HuH-7 (cell line): ENCODE measurements at regions not wholly inside any gene's neighbourhood (a gene's known extent, or its start where the extent isn't known, plus 50 kb on each side); places are given as distances from the start of the nearest gene placed in this dataset.

ENCODE experiments used
- DNase-seq: peaks from one replicate; pipeline ENCODE4 v3.0.0; 2011; ENCODE audit warnings: low spot score

DNA sequence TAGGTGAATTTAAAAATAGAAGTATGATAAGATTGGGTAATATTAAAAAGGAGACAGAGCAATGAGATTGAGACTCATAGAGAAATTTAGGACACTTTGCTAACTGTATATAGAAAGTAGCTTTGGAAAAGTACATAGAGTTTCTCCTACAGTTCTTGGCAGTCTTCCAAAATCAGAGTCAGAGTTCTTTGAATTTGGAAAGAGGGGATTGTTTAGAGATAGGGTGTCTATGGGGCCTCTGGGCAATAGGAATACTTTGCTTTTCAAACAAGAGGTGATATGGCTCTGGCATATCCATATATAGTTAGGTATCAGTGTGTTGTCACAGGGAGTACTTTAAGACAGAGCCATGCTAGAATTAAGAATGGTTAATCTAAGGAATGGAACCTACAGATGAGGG is 477.1 kb upstream of the KCNMB2 start:
- peak; percentile 8 for DNase-seq

DNA sequence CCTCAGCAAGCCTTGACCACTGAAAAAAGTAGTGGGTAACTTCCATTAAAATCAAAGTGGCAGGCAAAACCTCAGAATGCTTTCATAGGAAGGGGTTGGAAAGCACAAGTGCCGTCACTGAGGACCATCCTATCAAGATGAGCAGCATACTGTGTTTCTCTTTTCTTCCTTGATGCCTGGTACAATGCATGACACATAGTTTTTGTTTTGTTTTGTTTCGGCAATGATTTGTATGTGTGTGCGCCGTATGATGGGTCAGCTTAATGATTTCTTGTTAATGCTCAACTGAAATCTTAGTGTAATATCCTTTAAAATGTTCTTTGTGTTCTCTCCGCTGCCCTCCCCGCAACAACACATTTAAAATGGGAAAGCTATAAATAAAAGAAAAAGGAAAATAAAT is 476.4 kb upstream of the KCNMB2 start:
- DNase-seq, result no peak

DNA sequence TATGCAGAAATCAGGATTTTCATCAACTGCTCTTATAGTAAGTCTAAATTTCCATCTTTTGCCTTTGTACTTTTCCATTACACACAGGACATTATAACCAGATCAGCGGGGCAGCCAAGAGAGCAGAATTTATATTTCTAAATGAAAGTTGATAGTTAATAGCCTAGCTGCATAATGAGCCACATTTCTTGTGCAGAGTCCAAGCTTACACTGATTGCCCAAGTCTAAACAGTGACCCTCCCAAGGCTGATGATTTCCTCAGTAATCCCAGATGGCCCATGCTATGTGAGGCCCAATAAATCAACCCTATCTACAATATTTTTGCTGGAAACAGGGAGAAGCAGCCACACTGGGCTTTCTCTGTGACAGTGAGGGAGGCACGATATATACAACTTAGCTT is 475.8 kb upstream of the KCNMB2 start:
- no peak for DNase-seq

DNA sequence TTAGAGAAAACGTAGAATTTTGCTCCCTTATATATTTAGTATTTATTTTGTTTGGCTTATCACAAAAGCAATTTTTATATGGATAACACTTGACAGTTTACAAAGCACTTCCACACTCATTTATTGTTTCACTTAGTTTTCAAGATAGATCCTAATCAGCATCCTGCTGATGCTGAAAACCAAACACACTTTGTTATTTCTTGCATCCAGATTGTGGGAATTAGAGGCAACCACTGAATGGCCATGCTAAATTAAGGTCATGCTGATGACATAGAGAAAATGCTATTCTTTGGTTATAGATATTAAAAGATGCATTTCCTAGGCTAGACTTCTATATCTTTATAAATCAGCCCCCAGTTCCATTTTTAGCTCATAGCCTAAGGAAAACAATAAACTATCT is 474.1 kb upstream of the KCNMB2 start:
- no peak for DNase-seq

DNA sequence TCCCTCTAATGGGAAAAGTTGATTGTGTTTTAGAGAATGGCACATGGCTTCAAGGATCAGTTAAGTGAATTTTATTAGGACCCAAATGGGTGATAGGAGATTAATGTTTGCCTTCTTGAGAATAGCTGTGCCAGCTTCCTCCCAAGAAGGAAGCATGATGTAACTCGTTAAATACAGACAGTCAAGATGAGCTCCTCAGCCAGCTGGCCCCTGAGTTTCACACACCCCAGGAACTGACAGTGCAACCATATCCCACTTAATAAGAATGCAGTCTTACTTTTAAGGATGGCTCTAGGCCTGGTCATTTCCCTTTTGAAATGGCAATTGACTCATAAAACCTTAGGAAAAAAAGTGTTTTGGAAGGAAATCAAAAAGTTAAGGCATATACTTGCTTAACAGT is 472.8 kb upstream of the KCNMB2 start:
- DNase-seq, result no peak

DNA sequence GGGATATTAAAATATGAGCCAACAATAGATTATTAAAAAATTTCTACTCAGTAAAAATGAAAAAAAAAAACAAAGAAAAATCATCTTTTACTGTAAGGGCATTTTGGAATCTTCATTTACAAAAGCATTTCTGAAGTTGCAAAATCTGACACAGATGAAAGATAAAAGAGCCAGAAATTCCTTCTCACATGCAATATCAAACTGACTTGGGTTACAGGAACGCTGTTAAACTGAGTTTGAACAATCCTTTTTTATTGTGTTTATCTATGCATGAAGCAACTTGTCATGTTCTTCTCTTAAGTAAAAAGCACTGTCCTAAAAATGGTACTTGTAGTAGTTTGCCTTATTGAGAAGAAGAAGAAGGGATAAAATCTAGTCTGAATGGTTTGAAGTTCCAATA is 468.5 kb upstream of the KCNMB2 start:
- no peak for DNase-seq

DNA sequence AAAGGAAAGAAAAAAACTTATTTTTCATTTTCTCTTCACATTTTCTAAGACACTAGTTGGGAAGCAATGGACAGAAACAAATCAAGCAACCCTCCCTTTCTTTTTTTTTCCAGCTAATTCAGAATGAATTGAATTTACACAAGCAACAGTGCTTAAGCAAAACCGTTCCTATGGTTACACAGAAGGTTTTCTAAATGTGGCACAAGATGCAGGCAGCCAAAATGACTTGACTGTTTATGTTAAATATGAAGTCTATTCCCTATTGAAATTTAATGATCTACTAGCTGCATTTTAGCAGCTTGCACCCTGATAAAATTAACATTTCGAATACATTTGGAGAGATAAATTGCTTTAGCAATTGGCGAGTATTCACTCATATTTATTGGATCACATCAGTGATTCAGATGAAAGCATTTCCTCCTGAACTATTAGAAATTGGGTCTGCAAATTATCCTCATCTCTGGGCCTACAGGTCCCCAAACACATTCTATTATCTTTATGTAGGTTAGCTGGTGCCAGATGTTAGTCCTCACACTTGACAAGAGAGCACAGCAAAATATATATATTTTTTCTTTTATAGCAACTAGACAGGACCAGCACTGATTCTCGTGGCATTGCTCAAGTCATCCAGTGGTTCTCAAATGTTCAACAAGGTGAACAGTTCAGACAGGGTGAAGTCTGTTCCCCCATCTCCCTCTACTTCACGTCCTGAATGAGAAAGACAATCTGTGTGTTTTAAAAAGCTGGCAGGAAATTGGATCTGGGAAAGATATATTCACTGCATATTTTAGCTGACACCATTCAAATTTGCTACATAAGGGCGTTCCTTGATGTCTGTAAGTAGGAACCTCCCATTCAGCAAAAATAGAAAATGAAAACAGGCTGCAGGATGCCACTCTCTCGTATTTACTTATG is 463.6 kb upstream of the KCNMB2 start:
- DNase-seq, result no peak

DNA sequence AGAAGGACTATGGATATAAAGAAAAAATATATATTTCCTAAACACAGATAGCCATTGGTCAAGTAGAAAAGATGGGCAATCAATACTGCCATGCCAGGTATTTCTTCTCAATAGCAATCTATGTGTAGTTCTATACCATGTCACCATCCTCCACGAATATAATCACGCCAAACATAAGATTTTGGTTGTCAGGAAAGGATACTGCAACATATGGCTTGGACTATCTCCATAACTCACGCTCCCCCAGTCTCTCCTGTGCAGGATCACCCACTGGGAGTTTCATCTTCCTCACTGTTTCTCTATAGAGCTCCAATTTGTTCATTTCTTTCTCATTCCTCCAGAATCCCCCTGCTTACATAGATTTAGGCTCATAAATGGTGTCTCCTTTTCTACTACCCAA is 462.9 kb upstream of the KCNMB2 start:
- no peak for DNase-seq

DNA sequence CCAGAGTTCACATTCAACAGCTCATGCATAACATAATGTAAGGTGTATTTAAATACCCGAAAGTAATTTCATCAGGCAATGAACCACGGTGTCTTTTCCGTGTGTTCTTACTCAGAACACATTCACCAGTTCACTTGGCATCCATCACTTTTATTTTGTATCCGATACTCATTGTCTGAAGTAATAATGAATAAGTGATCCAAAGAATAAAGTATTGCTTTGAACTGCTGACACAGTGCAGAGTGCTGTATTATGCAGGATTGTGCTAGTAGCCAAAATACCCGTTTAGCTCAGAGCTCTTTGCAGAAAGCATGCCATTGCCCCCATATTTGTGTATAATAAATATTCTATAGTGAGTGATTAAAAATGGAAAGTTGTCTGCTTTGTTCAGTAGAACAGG is 460.9 kb upstream of the KCNMB2 start:
- no peak for DNase-seq

DNA sequence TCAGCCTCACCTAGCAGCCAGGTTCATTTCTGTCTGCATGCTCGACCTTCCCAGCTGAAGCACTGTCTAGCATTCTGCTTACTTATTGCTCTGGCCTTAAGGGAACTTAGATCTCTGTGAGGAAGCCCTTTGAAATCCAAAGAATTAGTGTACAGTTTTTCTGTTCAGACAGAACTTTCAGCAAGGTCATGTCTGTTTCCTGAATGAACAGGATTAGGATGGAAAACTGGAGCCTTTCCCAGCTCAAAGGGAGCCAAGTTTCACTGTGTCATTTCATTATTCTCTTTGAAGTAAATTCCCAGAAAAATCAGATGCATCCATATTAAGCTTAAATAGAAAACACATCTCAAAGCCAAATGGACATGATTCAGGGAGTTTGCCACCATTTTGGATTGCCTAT is 457.3 kb upstream of the KCNMB2 start:
- no peak for DNase-seq

DNA sequence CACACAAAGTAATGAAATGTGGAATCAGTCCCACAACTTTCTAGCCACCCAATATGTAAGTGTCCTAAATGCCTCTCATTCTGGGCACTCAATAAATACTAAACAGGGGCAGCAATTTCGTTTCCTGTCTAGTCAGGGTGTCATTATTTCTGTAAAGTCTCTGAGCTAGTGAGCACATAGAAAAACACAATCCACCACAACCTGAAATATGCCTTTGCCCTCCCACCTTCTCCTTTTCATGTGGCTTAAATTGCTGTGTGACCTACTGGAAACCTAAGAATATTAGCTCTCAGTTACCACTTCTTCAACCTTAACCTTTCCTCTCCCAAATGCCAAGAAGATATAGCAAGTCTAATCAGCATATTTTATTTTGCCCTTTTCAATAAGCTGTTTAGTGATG is 456.3 kb upstream of the KCNMB2 start:
- DNase-seq, result no peak

DNA sequence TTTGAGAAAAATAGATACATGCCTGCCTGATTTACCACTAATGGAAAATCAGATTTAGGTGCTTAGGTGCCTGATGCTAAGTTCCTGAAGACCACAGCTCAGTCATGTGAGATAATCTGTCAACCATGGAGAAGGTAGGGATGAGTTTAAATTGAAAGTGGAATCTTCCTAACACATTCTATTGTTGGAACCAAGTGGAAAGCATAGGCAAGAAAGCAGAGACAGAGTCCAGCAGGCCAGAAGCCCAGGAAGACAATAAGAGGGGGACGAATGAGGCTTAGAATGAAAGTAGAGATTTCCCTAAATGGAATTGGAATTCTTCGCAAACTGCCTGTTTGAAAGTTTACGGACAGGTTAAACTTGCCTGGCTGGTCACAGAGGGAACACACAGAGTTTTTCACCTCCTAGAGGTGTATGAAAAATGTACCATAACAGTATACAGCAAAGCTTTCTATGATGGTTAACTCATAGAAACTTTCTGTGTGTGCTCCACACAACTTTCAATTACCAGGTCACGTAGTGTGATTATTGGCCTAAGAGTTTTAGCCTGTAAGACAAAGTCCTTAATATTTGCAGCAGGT is 453.8 kb upstream of the KCNMB2 start:
- no peak for DNase-seq

DNA sequence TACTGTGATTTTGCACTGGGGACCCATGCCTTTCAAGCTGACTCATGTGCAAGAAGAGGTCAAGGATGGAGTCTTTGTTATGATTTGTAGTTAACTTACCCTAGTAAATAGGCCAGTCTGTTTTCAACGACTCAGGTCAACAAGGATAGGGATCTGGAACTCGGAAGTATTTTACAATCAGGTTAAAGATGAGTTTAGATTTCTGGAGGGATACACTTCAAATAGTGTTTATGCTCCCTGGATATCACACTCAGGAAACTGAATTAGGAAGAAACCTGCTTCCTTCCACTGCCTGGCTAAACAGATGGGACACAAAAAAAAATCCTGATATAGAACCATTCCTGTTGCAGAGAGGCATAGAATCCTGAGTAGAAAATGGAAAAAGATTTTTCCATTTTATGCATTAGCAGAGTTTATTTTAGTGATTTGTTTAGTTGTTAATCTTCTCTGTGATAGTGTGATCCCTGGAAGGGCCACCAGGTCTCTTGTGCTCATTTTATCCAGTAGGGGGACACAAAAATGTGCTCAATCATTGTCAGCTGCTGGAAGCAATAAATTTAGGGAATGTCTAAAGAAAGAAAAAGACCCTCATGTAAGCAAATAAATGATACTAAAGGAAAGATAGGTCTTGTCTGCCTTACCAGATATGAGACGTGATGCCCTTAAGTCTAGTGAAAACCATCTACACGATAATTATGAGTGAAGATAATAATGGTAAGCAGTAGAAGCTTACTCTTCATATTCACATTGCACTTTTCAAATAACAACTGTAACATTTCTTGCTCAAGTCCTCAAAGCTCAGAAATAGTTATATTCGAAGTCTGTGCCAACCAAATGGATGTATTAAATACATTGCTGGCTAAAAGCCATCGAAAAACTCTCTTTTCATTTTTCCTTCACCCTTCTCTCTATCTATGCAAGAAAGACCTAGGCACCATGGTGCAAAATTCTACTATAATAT is 452.1 kb upstream of the KCNMB2 start:
- DNase-seq, result peak; percentile 20

DNA sequence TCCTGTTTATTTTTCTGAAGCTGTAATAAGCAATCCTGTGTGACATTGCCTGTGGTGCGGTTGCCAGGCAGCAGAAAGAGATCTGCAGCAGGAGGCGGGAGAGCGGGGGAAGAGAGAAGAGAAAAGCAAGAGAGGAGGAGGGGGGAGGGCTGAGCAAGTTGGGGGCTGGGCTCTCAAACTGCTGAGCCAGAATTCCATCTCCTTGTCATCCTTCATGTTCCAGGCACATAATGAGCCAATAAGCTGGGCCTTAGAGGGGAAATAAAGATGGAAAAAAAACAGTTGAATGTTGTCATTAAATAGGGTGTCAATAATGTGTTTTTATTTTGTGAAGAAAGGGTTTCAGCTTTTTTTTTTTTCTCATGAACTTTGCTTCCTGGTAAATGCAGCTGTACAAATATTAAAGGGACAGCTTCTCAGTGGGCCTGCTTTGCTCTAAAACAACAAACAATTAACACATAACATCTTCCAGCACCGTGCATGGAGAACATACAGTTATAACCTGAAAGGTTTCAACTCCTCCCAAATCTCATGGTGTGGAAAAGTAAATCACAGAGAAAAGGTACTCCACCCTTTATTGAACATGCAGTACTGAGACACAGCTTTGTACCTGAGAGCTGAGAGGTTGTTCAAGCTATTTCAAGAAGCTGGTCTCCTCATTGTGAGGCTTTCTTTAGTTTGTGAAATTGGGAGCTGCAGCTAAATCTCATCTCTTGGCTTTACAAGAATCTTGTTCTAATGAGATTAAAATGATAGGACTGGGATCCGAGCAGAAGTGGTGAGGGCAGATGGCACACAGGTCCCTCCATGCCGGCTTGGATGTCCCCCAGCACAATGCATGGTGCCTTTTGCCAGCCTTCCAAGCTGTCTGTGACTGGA is 451.1 kb upstream of the KCNMB2 start:
- DNase-seq, result peak; percentile 50

DNA sequence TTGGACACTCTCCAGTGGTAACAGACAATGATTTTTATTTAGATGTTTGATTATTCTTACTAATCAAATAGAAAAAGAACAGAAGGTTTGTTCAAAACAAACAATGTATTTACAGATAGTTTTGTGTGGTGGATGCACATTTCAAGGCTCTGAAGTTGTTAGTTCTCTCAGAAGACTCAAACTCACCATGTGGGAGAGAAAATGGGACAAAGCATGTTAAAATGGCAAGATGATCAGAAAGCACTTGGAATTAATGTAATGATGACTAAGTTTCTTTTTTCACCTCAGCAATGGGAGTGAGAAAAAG is 450.5 kb upstream of the KCNMB2 start:
- DNase-seq, result no peak

DNA sequence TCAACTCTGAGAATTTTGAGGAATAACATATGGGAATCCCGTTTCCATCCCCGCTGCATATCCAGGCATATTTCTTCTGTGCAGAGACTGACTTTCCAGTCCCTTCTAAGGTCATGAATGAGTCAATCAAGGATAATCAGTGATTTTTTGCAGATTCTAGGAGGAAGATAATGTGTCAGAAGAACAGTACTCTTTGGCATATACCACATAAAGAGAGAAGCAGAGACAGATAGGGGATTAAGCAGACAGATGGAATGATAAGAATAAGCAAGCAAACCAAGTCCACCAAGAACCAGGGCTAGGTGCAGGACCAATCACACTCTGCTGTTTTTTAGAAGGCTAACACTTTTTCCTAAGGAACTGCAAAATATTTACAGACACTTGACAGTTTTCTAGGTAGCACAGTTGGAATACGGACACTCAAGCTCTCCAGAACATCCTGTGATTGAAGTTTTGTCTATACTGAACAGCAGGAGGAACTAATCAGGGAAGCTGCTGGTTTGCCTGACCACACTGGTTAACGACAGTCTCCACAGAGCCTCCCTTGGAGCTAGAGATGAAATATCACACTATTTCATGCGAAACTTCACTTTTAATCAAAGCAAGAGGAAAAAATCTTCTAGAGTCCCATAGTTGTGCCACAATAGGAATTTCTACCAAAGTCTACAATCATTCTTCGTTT is 450.0 kb upstream of the KCNMB2 start:
- DNase-seq, result no peak

DNA sequence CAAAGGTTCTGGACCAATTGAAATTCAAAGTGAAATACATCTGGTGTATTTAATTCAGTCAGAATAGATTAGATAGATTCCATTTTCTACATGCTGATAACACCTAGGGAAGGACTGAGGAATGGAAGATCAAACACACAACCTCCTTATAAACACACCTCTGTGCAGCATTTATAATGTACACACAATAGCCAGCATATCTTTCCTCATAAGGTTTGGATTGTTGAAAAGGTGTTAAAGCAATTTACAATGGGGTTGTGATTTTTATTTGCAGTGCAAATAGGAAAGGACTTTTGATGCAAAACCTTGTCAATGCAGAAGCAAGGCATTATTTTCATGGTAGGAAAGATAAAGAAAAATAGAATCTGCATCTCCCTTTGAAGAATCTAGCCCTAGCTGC is 448.9 kb upstream of the KCNMB2 start:
- no peak for DNase-seq

DNA sequence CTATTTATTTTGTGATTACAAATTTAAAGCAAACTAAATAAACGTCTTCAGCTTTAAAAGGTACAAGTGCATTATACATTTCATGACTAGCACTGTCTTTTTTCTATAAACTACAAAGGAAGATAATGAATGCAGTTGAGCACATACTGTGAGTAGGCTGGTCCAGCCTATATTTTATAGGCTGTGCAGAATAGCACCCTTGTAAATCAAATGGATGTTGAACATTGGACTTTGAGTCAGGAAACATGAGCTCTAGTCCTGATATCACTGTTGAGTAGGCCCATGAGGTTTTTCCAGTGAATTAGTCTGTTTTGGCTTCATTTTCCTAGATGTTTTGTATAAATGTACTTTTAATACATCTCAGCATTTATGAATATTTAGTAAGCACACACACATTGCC is 447.3 kb upstream of the KCNMB2 start:
- DNase-seq, result peak; percentile 21

DNA sequence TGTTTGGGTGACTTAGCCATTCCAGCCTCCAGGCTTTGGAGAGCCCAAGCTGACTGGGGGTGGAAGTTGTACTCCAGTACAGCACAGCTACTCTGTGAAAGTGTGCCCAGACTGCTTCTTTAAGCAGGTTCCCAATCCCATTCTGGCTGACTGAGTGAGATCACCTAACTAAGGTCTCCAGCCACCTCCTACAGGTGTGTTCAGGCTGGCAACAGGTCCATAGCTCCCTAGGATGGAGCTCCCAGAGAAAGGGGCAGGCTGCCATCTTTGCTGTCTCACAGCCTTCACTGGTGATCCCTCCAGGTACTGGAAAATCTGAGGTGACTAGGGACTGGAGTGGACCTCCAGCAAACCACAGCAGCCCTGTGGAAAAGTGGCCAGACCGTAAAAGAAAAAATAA is 445.3 kb upstream of the KCNMB2 start:
- no peak for DNase-seq

DNA sequence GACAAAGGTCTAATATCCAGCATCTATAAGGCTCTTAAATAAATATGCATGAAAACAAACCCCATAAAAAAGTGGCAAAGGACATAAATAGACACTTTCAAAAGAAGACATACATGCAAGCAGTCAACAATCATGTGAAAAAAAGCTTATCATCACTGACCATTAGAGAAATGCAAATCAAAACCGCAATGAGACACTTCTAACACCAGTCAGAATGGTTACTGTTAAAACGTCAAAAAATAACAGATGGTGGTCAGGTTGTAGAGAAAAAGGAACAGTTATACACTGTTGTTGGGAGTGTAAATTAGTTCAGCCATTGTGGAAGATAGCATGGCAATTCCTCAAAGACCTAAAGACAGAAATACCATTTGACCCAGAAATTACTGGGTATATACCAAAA is 440.7 kb upstream of the KCNMB2 start:
- no peak for DNase-seq

DNA sequence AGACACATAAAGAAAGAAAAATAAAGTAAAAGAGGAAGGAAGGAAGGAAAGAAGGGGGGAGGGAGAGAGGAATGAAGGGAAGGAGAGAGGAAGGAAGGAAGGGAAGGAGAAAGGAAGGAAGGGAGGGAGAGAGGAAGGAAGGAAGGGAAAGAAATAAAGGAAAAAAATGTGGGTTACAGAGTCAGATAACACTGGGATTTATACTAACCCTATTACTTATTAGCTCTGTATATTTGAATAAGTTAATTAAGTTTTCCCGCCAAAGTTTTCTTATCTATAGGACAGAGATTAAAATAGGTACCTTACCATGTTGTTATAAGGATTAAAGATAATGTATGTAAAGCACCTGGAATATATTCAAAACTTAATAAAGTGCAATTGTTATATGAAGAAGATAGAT is 439.3 kb upstream of the KCNMB2 start:
- no peak for DNase-seq
